OCI-LY7 (cell line): ENCODE measurements at regions not wholly inside any gene's neighbourhood (a gene's known extent, or its start where the extent isn't known, plus 50 kb on each side); places are given as distances from the start of the nearest gene placed in this dataset.

ENCODE experiments used
- BruUV-seq: library from RNA; stranded (reverse); fragments of 400-500 nt; replicated peaks from 2 replicates; lab custom pipeline; 2021; lab: Mats Ljungman, UMichigan
- CTCF ChIA-PET: fragments of 300-600 bp; sonication (Branson Sonifier 250); formaldehyde crosslinking; loops from one replicate; lab custom pipeline; 2022; ENCODE audit warnings: antibody characterized with exemption; ENCODE audit not compliant: unreplicated experiment; lab: Charles Lee
- POLR2A ChIA-PET: fragments of 300-600 bp; sonication (Branson Sonifier 250); formaldehyde crosslinking; loops from one replicate; lab custom pipeline; 2022; ENCODE audit warnings: antibody characterized with exemption; lab: Charles Lee
- DNase-seq: peaks from one replicate; pipeline ENCODE4 v3.0.0-alpha.2; 2015; ENCODE audit warnings: low spot score
- H2AFZ ChIP-seq: fragments of 200-600 bp; sonication (generic), shearing (Covaris generic); 2 replicates; pipeline ENCODE4 v1.6.1; 2014; ENCODE audit warnings: mild to moderate bottlenecking, antibody characterized with exemption, low read length, moderate library complexity
- H3K27ac ChIP-seq: fragments of 200-600 bp; sonication (generic); 2 replicates; pipeline ENCODE4 v1.5.1; 2014; ENCODE audit warnings: mixed run types, low read depth, mild to moderate bottlenecking, moderate library complexity, low read length, inconsistent platforms; ENCODE audit not compliant: poor library complexity, severe bottlenecking
- H3K36me3 ChIP-seq: fragments of 200-600 bp; sonication (generic); 2 replicates; pipeline ENCODE4 v1.6.1; 2014; ENCODE audit warnings: mild to moderate bottlenecking, antibody characterized with exemption, low read length, moderate library complexity, mixed read lengths; ENCODE audit not compliant: insufficient read depth
- H3K4me1 ChIP-seq: fragments of 200-600 bp; sonication (generic); 2 replicates; pipeline ENCODE4 v1.5.1; 2014; ENCODE audit warnings: mild to moderate bottlenecking, low read length; ENCODE audit not compliant: insufficient read depth, poor library complexity, severe bottlenecking
- H3K4me2 ChIP-seq: fragments of 200-600 bp; sonication (generic); 2 replicates; pipeline ENCODE4 v1.6.1; 2014; ENCODE audit warnings: mild to moderate bottlenecking, low read length
- H3K4me3 ChIP-seq: fragments of 200-600 bp; sonication (generic); 2 replicates; pipeline ENCODE4 v1.5.1; 2014; ENCODE audit warnings: mild to moderate bottlenecking, low read depth, low read length; ENCODE audit not compliant: poor library complexity, severe bottlenecking
- H3K79me2 ChIP-seq: fragments of 200-600 bp; sonication (generic); 2 replicates; pipeline ENCODE4 v1.6.1; 2016; ENCODE audit warnings: low read depth, mild to moderate bottlenecking, low read length, moderate library complexity, mixed read lengths; ENCODE audit not compliant: insufficient read depth
- H3K9me2 ChIP-seq: fragments of 200-600 bp; sonication (generic); 2 replicates; pipeline ENCODE4 v1.6.1; 2016; ENCODE audit warnings: mild to moderate bottlenecking, low read length, mixed read lengths; ENCODE audit not compliant: insufficient read depth
- H3K9me3 ChIP-seq: fragments of 200-600 bp; sonication (generic); 2 replicates; pipeline ENCODE4 v1.6.1; 2014; ENCODE audit warnings: mild to moderate bottlenecking, mixed run types, low read length, mixed read lengths
- H4K20me1 ChIP-seq: fragments of 200-600 bp; sonication (generic); 2 replicates; pipeline ENCODE4 v1.6.1; 2014; ENCODE audit warnings: mild to moderate bottlenecking, antibody characterized with exemption, low read length, moderate library complexity, mixed read lengths; ENCODE audit not compliant: insufficient read depth
- EZH2phosphoT487 ChIP-seq: fragments of 200-600 bp; sonication (generic); IDR thresholded peaks from 2 replicates; pipeline ENCODE4 v1.6.1; 2018; ENCODE audit warnings: low read depth, borderline replicate concordance, mild to moderate bottlenecking, mixed run types, antibody characterized with exemption, low read length, moderate library complexity, mixed read lengths
- intact Hi-C: fragments of 100-400 bp; cut with micrococcal nuclease; formaldehyde crosslinking; loops from one replicate; pipeline ENCODE4 v1.10.0; 2022; ENCODE audit not compliant: unreplicated experiment
- TF ChIP-seq, protein P1 (sequence below): fragments of 200-600 bp; sonication (generic); conservative IDR thresholded peaks from 2 replicates; pipeline ENCODE4 v1.5.1; 2014; ENCODE audit warnings: mild to moderate bottlenecking, antibody characterized with exemption, low read length, moderate library complexity, mixed read lengths

- DNase-seq, result peak; percentile 90
- Histone ChIP-seq H3K4me2 (peak overlapping the region; percentile 69), H4K20me1 (no peaks in the 10 kb centered on the region), H3K4me3 (peak overlapping the region; percentile 33), H2AFZ (peak overlapping the region; percentile 82; the same call in 1 of the 2 replicates), H3K9me2 (no peaks in the 10 kb centered on the region), H3K79me2 (no peaks in the 10 kb centered on the region), H3K4me1 (peaks cover 98% of the 10 kb centered on the region), H3K36me3 (peaks cover 11% of the 10 kb centered on the region), H3K27ac (peak overlapping the region; percentile 83), H3K9me3 (peaks cover 9% of the 10 kb centered on the region)
- ChIA-PET POLR2A (interaction anchor here (0.6 to 5.2 kb wide), 25 partner anchors 7 to 450 kb away, joined by 3 to 62 read pairs (median 7); partner anchors contain the start of genes KLLN and PTEN), CTCF (interaction anchor here (0.6 to 2.5 kb wide), 7 partner anchors 10 to 274 kb away, joined by 3 to 12 read pairs (median 4); partner anchors contain the start of genes KLLN and PTEN)
- intact Hi-C loops, result loop anchor here (1.0 to 10.0 kb wide), 4 partner anchors 32 to 770 kb away; partner anchors contain the start of genes ATAD1 and STAMBPL1
- no peak for TF ChIP-seq EZH2phosphoT487
- TF ChIP-seq, protein P1, sequence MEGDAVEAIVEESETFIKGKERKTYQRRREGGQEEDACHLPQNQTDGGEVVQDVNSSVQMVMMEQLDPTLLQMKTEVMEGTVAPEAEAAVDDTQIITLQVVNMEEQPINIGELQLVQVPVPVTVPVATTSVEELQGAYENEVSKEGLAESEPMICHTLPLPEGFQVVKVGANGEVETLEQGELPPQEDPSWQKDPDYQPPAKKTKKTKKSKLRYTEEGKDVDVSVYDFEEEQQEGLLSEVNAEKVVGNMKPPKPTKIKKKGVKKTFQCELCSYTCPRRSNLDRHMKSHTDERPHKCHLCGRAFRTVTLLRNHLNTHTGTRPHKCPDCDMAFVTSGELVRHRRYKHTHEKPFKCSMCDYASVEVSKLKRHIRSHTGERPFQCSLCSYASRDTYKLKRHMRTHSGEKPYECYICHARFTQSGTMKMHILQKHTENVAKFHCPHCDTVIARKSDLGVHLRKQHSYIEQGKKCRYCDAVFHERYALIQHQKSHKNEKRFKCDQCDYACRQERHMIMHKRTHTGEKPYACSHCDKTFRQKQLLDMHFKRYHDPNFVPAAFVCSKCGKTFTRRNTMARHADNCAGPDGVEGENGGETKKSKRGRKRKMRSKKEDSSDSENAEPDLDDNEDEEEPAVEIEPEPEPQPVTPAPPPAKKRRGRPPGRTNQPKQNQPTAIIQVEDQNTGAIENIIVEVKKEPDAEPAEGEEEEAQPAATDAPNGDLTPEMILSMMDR, result peak; percentile 89
- no TSS peak for BruUV-seq
Measured at GRCh38 chr10:88114368-88114767, 250.9 kb downstream of the PTEN start.

GRCh38 chr10:88115407-88115806 lies 252.0 kb downstream of the PTEN start:
- no peaks in the 10 kb centered on the region for H3K9me2 ChIP-seq

More at GRCh38 chr10:88115407-88115806, 252.0 kb downstream of the PTEN start:
- H3K4me2 ChIP-seq, result peak overlapping the region; percentile 69
- H4K20me1 ChIP-seq, result no peaks in the 10 kb centered on the region
- BruUV-seq, result no TSS peak
- TF ChIP-seq, protein P1, result no peak
- TF ChIP-seq EZH2phosphoT487, result no peak
- peaks cover 100% of the 10 kb centered on the region for H3K4me1 ChIP-seq
- H3K36me3 ChIP-seq, result peaks cover under 1% of the 10 kb centered on the region; the same call in 1 of the 2 replicates
- no peaks in the 10 kb centered on the region for H3K9me3 ChIP-seq
- peak overlapping the region; percentile 4; the same call in 1 of the 2 replicates for H2AFZ ChIP-seq
- no peak for DNase-seq
- H3K27ac ChIP-seq, result peak overlapping the region; percentile 83
- H3K79me2 ChIP-seq, result no peaks in the 10 kb centered on the region
- POLR2A ChIA-PET, result interaction anchor here (0.7 to 4.1 kb wide), 7 partner anchors 48 to 272 kb away, joined by 3 to 62 read pairs (median 7); partner anchors contain the start of genes KLLN and PTEN
- intact Hi-C loops, result loop anchor here (10.0 kb wide), 1 partner anchor 769 kb away; the partner anchor contains the start of gene STAMBPL1
- no peak overlapping the region for H3K4me3 ChIP-seq
- CTCF ChIA-PET, result interaction anchor here (1.0 to 1.3 kb wide), 2 partner anchors 245 to 272 kb away, joined by 3 read pairs; no protein-coding TSS in a partner anchor
